HepG2 (cell line): ENCODE measurements at regions not wholly inside any gene's neighbourhood (a gene's known extent, or its start where the extent isn't known, plus 50 kb on each side); places are given as distances from the start of the nearest gene placed in this dataset.

ENCODE experiments used
- ATAC-seq: fragments of 200-7000 bp; cut with Tn5 transposase; 3 replicates; pipeline ENCODE4 v1.9.1; 2020; ENCODE audit warnings: mild to moderate bottlenecking, moderate library complexity
- BruUV-seq: library from RNA; stranded (reverse); fragments of 400-500 nt; replicated peaks from 2 replicates; lab custom pipeline; 2021; lab: Mats Ljungman, UMichigan
- CTCF ChIA-PET: fragments of 300-600 bp; formaldehyde crosslinking; extraction: SDS; loops from one replicate; lab custom pipeline; 2021; ENCODE audit warnings: low total read pairs, inconsistent platforms, low intra/inter-chr PET ratio; lab: Yijun Ruan, JAX
- POLR2A ChIA-PET: fragments of 350-600 bp; sonication (Branson Sonifier 250); formaldehyde crosslinking; loops from one replicate; lab custom pipeline; 2020; ENCODE audit warnings: antibody characterized with exemption, inconsistent platforms; lab: Yijun Ruan, JAX
- DNase-seq: peaks from one replicate; pipeline ENCODE4 v3.0.0-alpha.2; 2015; ENCODE audit warnings: low spot score
- FAIRE-seq: peaks from 3 replicates; lab custom pipeline; 2011; peaks lifted over from hg19 to GRCh38; lab: Jason Lieb, UNC
- H2AFZ ChIP-seq: one replicate; pipeline ENCODE4 v1.6.1; 2011; ENCODE audit warnings: low read length, inconsistent platforms
- H3K27ac ChIP-seq: fragments of 300-600 bp; 3 replicates; pipeline ENCODE4 v1.8.0; 2011; ENCODE audit warnings: mixed run types, mild to moderate bottlenecking, mixed read lengths, low read length, inconsistent platforms; ENCODE audit not compliant: insufficient read depth; ENCODE audit errors: extremely low read length
- H3K27me3 ChIP-seq, 2 experiments: fragments of 200-600 bp in 1 of 2; 2 replicates in 1 of 2; 3 replicates in 1 of 2; pipeline versions ENCODE4 v1.6.0 to v1.8.0; 2011; ENCODE audit warnings: low read length in 2 of 2, mild to moderate bottlenecking in 2 of 2, moderate library complexity in 2 of 2, inconsistent platforms in 1 of 2; ENCODE audit not compliant: insufficient read depth in 2 of 2, control insufficient read depth in 1 of 2
- H3K36me3 ChIP-seq, 2 experiments: fragments of 200-600 bp in 1 of 2; replicated peaks in 1 of 2; 2 replicates in 1 of 2; 3 replicates in 1 of 2; pipeline versions ENCODE4 v1.5.1 to v1.8.0; 2011; ENCODE audit warnings: low read length in 2 of 2, inconsistent platforms in 1 of 2; ENCODE audit not compliant: insufficient read depth in 2 of 2, control insufficient read depth in 1 of 2
- H3K4me1 ChIP-seq: 2 replicates; pipeline ENCODE4 v1.5.1; 2012; ENCODE audit warnings: low read length, inconsistent platforms; ENCODE audit not compliant: insufficient read depth
- H3K4me2 ChIP-seq: 2 replicates; pipeline ENCODE4 v1.6.0; 2011; ENCODE audit warnings: low read depth, low read length, inconsistent platforms
- H3K4me3 ChIP-seq, 3 experiments: fragments of 200-600 bp in 1 of 3; sonication (generic), shearing (Covaris generic) in 1 of 3; replicated peaks in 1 of 3; 2 replicates each; pipeline ENCODE4 v1.5.1; 2011 to 2016; ENCODE audit warnings: low read length in 3 of 3, inconsistent platforms in 2 of 3, low read depth in 2 of 3, mild to moderate bottlenecking in 2 of 3, control low read depth in 1 of 3, mixed read lengths in 1 of 3; ENCODE audit not compliant: insufficient read depth in 1 of 3
- H3K79me2 ChIP-seq: one replicate; pipeline ENCODE4 v1.6.1; 2011; ENCODE audit warnings: low read length, inconsistent platforms; ENCODE audit not compliant: insufficient read depth
- H3K9ac ChIP-seq: 2 replicates; pipeline ENCODE4 v1.6.0; 2011; ENCODE audit warnings: mild to moderate bottlenecking, low read depth, low read length, inconsistent platforms; ENCODE audit not compliant: insufficient read depth
- H3K9me3 ChIP-seq: 2 replicates; pipeline ENCODE4 v1.5.1; 2012; ENCODE audit warnings: mild to moderate bottlenecking, low read length
- H4K20me1 ChIP-seq: 2 replicates; pipeline ENCODE4 v1.6.0; 2011; ENCODE audit warnings: inconsistent platforms, mild to moderate bottlenecking, low read length, moderate library complexity; ENCODE audit not compliant: insufficient read depth
- HNRNPLL ChIP-seq: fragments of 200-400 bp; formaldehyde crosslinking; IDR thresholded peaks from 2 replicates; pipeline ENCODE4 v1.6.1; 2017; ENCODE audit warnings: mild to moderate bottlenecking, low read depth, low read length; ENCODE audit not compliant: poor library complexity, severe bottlenecking
- IRX3 ChIP-seq: sonication (generic); formaldehyde crosslinking; IDR thresholded peaks from 2 replicates; pipeline ENCODE4 v1.8.1; 2023; ENCODE audit warnings: mild to moderate bottlenecking, low read depth, missing genetic modification reagents, borderline replicate concordance
- KDM5B ChIP-seq: sonication (generic); formaldehyde crosslinking; IDR thresholded peaks from 2 replicates; pipeline ENCODE4 v1.4.0; 2020; ENCODE audit warnings: missing genetic modification reagents, mild to moderate bottlenecking, borderline replicate concordance
- LCORL ChIP-seq, 2 experiments: fragments of 450-650 bp in 1 of 2; sonication (generic) in 1 of 2; formaldehyde crosslinking in 1 of 2; IDR thresholded peaks; 2 replicates each; pipeline versions ENCODE4 v1.5.0 to v1.6.1; 2017 to 2020; ENCODE audit warnings: antibody characterized with exemption in 1 of 2, missing genetic modification reagents in 1 of 2
- NFE2L2 ChIP-seq: fragments of 150-350 bp; IDR thresholded peaks from 2 replicates; pipeline ENCODE4 v1.6.1; 2014; ENCODE audit warnings: low read length
- SIX1 ChIP-seq: sonication (generic); formaldehyde crosslinking; IDR thresholded peaks from 2 replicates; pipeline ENCODE4 v1.4.0; 2020; ENCODE audit warnings: missing genetic modification reagents, borderline replicate concordance
- SKI ChIP-seq: fragments of 450-650 bp; IDR thresholded peaks from one replicate; pipeline ENCODE4 v1.6.1; 2018; ENCODE audit warnings: mild to moderate bottlenecking; ENCODE audit not compliant: partially characterized antibody
- SYNCRIP ChIP-seq: fragments of 200-400 bp; formaldehyde crosslinking; IDR thresholded peaks from 2 replicates; pipeline ENCODE4 v1.6.1; 2018; ENCODE audit warnings: mild to moderate bottlenecking, low read depth, low read length; ENCODE audit not compliant: insufficient read depth
- TRIM24 ChIP-seq: sonication (generic); formaldehyde crosslinking; IDR thresholded peaks from 2 replicates; pipeline ENCODE4 v1.8.0; 2022; ENCODE audit warnings: mild to moderate bottlenecking, missing genetic modification reagents
- XBP1 ChIP-seq: sonication (generic); formaldehyde crosslinking; IDR thresholded peaks from 2 replicates; pipeline ENCODE4 v1.5.0; 2020; ENCODE audit warnings: missing genetic modification reagents
- ZIK1 ChIP-seq: sonication (generic); formaldehyde crosslinking; IDR thresholded peaks from 2 replicates; pipeline ENCODE4 v1.5.0; 2020; ENCODE audit warnings: mild to moderate bottlenecking, low read depth, missing genetic modification reagents, borderline replicate concordance
- ZNF83 ChIP-seq: sonication (generic); formaldehyde crosslinking; IDR thresholded peaks from 2 replicates; pipeline ENCODE4 v1.4.0; 2020; ENCODE audit warnings: missing genetic modification reagents, mild to moderate bottlenecking, borderline replicate concordance
- ZNF878 ChIP-seq: sonication (generic); formaldehyde crosslinking; IDR thresholded peaks from 2 replicates; pipeline ENCODE4 v1.8.1; 2023; ENCODE audit warnings: mild to moderate bottlenecking, missing genetic modification reagents, moderate library complexity
- WGBS: methylation state at CpG from one replicate; pipeline ENCODE4 v1.1.6; 2017; ENCODE audit warnings: low lambda C conversion rate; 5-methylcytosine and 5-hydroxymethylcytosine counted together
- in situ Hi-C: cut with HindIII; loops from 2 replicates; pipeline ENCODE4 v1.10.0; 2017; ENCODE audit warnings: low pct_unique_long_range_greater_than_20kb; ENCODE audit not compliant: extremely low pct_ligation_motif_present
- intact Hi-C: fragments of 100-400 bp; cut with micrococcal nuclease; formaldehyde crosslinking; loops from one replicate; pipeline ENCODE4 v1.10.0; 2022; ENCODE audit not compliant: unreplicated experiment
- small RNA-seq, 3 experiments: library from RNA; depleted of rRNA; stranded (forward); fragments of <200 nt; gene quantifications; one replicate each; pipeline ENCODE3, GENCODE V24; 2012; ENCODE audit warnings: low read depth in 2 of 3, low replicate concordance in 1 of 3; ENCODE audit not compliant: insufficient read length in 3 of 3, insufficient read depth in 2 of 3

GRCh38 chr11:30174265-30175020, 56.4 kb upstream of the FSHB start:
- intact Hi-C loops = no loop called here
- FAIRE-seq = no peak
- CTCF ChIA-PET = no interaction called here
- no peaks in the 10 kb centered on the region for H3K79me2 ChIP-seq
- H3K9ac ChIP-seq = no peak overlapping the region
- BruUV-seq = no TSS peak
- H3K4me2 ChIP-seq = no peak overlapping the region
- POLR2A ChIA-PET = no interaction called here
- H3K36me3 ChIP-seq = no peaks in the 10 kb centered on the region
- no peaks in the 10 kb centered on the region; a peak in 1 of 5 replicates for H3K27me3 ChIP-seq
- H3K9me3 ChIP-seq = peaks cover 25% of the 10 kb centered on the region
- no peaks in the 10 kb centered on the region for H4K20me1 ChIP-seq
- no peak for TF ChIP-seq ZNF83 (CRISPR knock-in tag)
- no peak for TF ChIP-seq ZNF878
- no peak for TF ChIP-seq SIX1 (CRISPR knock-in tag)
- TF ChIP-seq LCORL (IDR thresholded peaks at IDR 0.05) = no peak
- TF ChIP-seq LCORL (CRISPR knock-in tag; IDR thresholded peaks at IDR 0.05) = no peak
- no peak for TF ChIP-seq TRIM24 (CRISPR knock-in tag)
- TF ChIP-seq XBP1 (CRISPR knock-in tag) = no peak
- no peak for TF ChIP-seq NFE2L2
- TF ChIP-seq ZIK1 (CRISPR knock-in tag) = no peak
- TF ChIP-seq HNRNPLL = no peak
- no peak for TF ChIP-seq KDM5B (CRISPR knock-in tag)
- TF ChIP-seq SYNCRIP = no peak
- no peak for TF ChIP-seq IRX3 (CRISPR knock-in tag)
- TF ChIP-seq SKI = no peak
- TF ChIP-seq, all 625 proteins: peak for 0
- 0% methylated on average over 2 of the region's 2 CpGs for whole genome bisulfite sequencing
- DNase-seq (no peak), ATAC-seq (no peak)
- in situ Hi-C loops = loop anchor here (25.0 kb wide), 1 partner anchor 737 kb away; no protein-coding TSS in a partner anchor
- Histone ChIP-seq H3K27ac (no peak overlapping the region), H3K4me1 (no peaks in the 10 kb centered on the region), H3K4me3 (no peak overlapping the region), H2AFZ (no peak overlapping the region)

Small RNA genes lying in the stretch of these regions (small RNA-seq; reads per million reads assigned to genes)
- 0 reads per million in 3 experiments for gene AL358944.1
